Skeletal muscle cell (primary cell): ENCODE measurements at regions not wholly inside any gene's neighbourhood (a gene's known extent, or its start where the extent isn't known, plus 50 kb on each side); places are given as distances from the start of the nearest gene placed in this dataset.

Source experiments
- DNase-seq: peaks from one replicate; pipeline ENCODE4 v3.0.0-alpha.2; 2010; ENCODE audit warnings: low read depth
- H3K4me3 ChIP-seq: 2 replicates; pipeline ENCODE4 v1.5.1; 2011; ENCODE audit warnings: low read depth, mild to moderate bottlenecking, control low read depth, low read length, moderate library complexity

DNA sequence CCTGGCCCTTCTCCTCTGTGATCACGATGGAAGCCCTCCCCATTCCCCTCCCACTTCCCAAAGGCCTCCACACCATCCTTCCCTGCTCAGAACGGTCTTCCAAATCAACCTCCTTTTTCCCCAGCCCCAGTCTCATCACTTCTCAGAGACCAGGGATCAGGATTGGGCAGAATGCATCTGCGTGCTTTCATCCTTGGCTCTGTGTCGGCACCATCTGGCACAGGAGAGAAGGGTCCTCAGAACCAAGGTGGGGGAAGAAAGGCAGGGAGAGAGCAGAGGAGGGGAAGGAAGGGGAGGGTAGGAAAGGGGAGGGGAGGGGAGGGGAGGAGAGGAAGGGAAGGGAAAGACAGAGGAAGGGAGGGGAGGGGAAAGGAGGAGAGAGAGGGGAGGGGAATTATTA, 52.4 kb upstream of the FICD start:
- H3K4me3 ChIP-seq = no peak overlapping the region

DNA sequence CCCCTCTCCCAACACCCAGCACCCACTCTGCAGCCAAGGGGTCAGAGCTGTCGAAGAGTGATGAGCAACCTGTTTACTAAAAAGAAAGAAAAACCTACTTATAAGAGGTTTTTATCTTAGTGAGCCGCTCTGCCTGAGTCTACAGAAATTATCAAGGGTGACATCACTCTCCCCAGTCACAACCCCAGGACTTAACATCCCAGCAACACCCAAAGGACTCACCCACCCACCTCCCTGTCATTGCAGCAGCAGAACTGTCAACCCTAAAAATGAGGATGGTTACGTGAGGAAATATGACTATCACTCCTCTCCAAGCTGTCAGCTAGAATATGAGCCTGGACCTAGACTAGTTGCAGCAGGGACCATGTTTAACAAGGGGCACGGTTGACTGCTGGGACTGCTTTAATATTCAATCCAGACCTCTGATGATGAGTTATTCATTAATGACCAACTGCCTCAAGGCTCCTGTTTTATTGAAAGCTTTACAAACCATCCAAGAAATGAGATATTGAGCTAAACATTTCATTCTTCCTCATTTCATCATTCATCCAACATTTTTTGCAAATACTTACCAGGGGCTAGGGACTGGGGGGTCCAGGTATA, 53.9 kb upstream of the FICD start:
- no peak for DNase-seq
- H3K4me3 ChIP-seq = no peak overlapping the region

More for the DNA sequence above, 52.4 kb upstream of the FICD start:
- no peak for DNase-seq

DNA sequence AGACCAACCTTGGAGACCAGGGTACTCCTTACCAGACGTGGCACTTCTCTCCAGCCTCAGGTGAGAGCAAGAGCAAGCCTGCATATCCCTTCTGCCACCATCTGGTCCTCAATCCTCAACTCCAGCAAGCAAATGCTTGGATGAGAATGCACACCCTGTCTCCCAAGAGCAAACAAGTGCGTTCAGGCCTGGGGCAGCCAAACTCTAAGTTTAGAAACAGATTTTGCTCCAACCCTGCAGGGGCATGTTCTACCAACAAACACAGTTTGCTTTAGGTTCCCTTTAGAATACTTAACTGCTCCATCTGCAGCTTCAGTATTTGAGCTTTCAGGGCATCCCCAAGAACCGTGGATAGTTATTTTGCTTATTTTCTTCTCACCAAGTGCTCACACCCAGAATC, 55.9 kb upstream of the FICD start:
- H3K4me3 ChIP-seq = no peak overlapping the region
- DNase-seq = no peak

DNA sequence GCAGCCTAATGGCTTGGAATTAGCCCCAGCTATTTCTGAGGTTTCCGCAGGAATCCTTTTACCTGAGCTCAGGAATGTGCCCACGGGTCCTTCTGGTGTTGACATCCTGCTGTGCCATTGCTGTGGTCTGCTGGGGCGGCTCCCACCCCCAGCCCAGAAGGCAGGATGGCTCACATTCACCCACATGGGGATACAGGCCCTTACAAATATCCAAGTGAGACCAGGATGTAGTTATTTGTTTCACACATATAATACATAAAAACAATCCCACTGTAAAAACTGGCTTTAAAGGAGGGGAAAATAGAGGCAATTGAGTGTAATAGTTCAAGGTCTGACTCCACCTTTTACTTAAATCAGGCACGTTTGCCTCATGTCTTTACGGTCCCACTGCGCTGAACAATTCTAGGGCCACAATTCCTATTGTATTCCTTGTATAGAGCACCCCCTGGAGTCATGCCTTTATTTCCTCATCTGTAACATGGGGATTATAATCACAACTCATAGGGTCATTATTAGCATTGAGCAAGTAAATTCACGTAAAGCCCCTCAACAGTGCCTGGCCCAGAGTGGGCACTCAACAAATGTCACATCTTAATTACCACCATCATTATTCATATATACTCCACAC, 57.2 kb upstream of the FICD start:
- H3K4me3 ChIP-seq = no peak overlapping the region
- no peak for DNase-seq

DNA sequence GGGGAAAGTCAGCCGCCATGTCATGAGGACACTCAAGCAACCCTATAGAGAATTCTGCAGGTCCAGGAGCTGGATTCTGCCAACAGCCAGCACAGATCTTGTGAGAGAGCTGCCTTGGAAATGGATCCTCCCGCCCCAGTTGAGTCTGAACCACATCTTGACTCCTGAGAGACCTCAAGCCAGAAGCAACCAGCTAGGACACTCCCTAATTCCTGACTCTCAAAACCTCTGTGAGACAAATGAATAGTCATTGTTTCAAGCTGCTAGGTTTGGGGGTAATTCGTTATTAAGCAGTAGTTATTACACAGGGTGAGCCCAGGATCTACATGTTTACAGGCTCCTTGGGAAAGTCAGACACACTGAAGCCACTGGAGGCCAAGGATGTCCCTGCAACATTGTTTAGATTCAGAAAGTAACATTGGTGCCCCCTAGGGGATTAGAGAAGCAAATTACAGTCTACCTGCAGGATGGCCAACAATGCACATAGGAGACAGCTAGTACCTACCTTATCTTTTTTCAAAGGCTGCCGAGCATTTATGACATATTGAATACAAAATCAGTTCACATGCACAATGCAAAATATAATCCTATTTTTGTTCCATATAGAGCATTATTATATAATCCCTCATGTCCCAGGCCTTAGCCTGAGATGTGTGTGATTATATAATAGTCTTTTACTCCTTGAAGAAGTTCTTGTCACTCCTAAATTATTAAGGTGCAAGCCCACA, 57.9 kb upstream of the FICD start:
- DNase-seq = peak; percentile 5

DNA sequence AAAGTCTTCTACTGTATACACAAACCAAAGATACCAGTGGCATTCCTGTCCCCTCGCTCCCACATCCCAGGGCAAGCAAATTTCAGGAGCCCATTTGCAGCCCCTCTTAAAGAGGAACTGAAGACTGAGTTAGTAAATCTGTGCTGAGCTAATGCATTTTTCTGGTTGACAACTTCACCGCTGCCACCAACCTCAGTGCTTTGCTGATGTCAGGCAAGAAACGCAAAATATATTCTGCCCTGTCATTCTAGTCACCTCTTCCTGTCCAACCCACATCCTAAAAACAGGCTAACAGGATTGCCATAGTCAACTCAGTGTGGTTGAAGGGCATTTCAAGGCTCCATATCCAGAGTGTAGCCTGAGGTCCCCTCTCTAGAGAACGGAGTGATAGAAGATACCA, 59.4 kb upstream of the FICD start:
- no peak overlapping the region for H3K4me3 ChIP-seq
- no peak for DNase-seq

More for the DNA sequence above, 57.9 kb upstream of the FICD start:
- H3K4me3 ChIP-seq = no peak overlapping the region

- no peak for DNase-seq
- H3K4me3 ChIP-seq = no peak overlapping the region
Observed at GRCh38 chr12:108454539-108455139, 60.4 kb upstream of the FICD start.

GRCh38 chr12:108449478-108449877, 65.6 kb upstream of the FICD start:
- no peak for DNase-seq
- no peak overlapping the region for H3K4me3 ChIP-seq

GRCh38 chr12:108448246-108448645, 66.8 kb upstream of the FICD start:
- H3K4me3 ChIP-seq = no peak overlapping the region
- no peak for DNase-seq

DNA sequence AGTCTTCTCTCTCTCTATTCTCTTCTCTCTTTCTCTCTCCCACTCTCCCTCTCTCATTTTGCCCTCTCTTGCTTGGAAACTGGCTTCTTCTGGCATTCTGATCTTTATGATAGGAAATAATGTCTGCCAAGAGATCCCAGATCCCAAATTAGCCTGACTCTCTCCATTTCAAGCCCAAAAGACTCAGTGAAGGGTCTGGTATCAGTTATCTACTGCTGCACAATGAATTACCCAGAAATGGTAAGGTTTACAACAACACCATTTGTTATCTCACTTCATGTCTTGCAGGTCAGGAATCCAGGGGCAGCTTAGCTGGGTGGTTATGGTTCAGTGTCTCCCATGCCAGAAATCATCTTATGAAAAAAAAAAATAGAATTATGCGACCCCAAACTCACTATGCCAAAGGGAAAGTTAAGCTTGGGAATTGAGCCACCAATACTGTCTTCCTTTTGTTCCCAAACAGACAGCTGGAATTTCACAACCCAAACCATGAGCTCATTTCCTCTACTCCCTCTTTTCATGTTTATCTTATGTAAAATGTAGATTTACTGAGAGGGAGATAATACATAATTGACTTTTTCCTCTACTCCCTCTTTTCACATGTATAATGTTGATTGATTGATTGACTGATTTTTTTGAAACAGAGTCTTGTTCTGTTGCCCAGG, 67.8 kb upstream of the FICD start:
- no peak for DNase-seq
- H3K4me3 ChIP-seq = no peak overlapping the region

- H3K4me3 ChIP-seq = no peak overlapping the region
- DNase-seq = no peak
Observed at GRCh38 chr12:108446766-108447165, 68.3 kb upstream of the FICD start.

DNA sequence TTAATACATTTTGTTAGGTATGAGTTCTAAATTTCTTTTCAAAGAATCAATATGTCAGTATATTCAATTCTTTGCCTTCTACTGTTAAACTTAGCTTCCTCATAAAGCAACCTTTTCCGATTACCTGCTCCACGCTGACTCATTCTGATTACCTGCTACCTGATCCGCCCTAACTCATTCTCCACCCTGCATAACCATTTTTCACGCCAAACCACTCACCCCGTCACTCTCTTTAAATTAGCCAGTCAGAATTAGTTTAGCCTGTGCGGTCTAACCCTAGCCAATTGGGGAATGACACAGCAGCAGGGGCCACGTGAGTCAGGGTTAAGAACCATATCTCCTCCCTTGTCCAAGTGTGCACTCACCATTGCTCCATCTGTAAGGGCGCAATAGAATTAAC, 72.2 kb upstream of the FICD start:
- no peak for DNase-seq
- no peak overlapping the region for H3K4me3 ChIP-seq

- no peak for DNase-seq
- no peak overlapping the region for H3K4me3 ChIP-seq
Observed at GRCh38 chr12:108442067-108442466, 73.0 kb upstream of the FICD start.

DNA sequence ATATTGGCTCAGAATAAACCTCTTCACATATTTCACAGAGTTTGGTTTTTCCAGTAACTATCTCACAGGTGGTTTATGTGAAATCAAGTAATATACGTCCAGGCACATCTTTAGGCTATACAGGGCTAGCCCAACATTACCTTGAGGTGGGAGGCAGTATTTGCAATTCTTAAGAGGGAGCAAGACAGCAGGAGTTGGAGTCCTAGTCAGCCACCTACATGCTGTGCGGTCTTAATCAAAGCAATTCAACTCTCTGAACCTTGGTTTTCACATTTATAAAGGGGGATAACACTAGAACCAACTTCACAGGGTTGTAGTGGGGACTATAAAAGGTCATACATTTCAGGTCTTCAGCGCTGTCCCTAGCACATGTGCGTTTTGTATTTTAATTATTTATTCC, 73.5 kb upstream of the FICD start:
- no peak for DNase-seq
- H3K4me3 ChIP-seq = no peak overlapping the region

- no peak for DNase-seq
Observed at GRCh38 chr12:108440736-108441135, 74.3 kb upstream of the FICD start.

DNA sequence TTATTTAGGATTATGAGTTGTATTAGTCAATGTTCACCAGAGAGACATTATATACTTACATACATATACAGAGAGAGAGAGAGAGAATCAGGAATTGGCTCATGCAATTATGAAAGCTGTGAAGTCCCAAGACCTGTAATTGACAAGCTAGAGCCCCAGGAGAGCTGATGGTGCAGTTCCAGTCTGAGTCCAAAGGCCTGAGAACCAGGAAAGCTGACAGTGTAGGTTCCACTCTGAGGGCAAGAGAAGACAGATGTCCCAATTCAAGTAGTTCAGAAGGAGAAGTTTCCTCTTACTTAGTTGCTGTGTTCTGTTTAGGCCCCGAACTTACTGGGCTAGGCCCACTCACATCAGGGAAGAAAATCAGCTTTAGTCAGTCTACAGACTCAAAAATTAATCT, 76.4 kb upstream of the FICD start:
- no peak overlapping the region for H3K4me3 ChIP-seq
- DNase-seq = no peak

More at GRCh38 chr12:108440736-108441135, 74.3 kb upstream of the FICD start:
- no peak overlapping the region for H3K4me3 ChIP-seq

GRCh38 chr12:108432423-108433121, 82.5 kb upstream of the FICD start:
- H3K4me3 ChIP-seq = no peak overlapping the region
- DNase-seq = no peak

GRCh38 chr12:108430926-108431325, 84.2 kb upstream of the FICD start:
- no peak overlapping the region for H3K4me3 ChIP-seq
- no peak for DNase-seq

GRCh38 chr12:108430245-108430644, 84.8 kb upstream of the FICD start:
- DNase-seq = no peak
- no peak overlapping the region for H3K4me3 ChIP-seq
